Muscle layer of duodenum (tissue), 2 donors: ENCODE measurements at regions not wholly inside any gene's neighbourhood (a gene's known extent, or its start where the extent isn't known, plus 50 kb on each side); places are given as distances from the start of the nearest gene placed in this dataset.

Experiments used
- H3K27ac ChIP-seq: one replicate; pipeline ENCODE4 v1.7.0; 2013; ENCODE audit warnings: mild to moderate bottlenecking, low read length
- H3K27me3 ChIP-seq: one replicate; pipeline ENCODE4 v1.7.0; 2013; ENCODE audit warnings: low read depth, mild to moderate bottlenecking, control low read depth, low read length
- H3K36me3 ChIP-seq, 2 donors: one replicate each; pipeline ENCODE4 v1.7.0; 2013; ENCODE audit warnings: low read length in 2 of 2, control low read depth in 1 of 2, mild to moderate bottlenecking in 1 of 2; ENCODE audit not compliant: insufficient read depth in 2 of 2, control insufficient read depth in 1 of 2
- H3K4me1 ChIP-seq, 2 donors: one replicate each; pipeline ENCODE4 v1.7.0; 2013; ENCODE audit warnings: low read length in 2 of 2, mild to moderate bottlenecking in 2 of 2, control low read depth in 1 of 2, moderate library complexity in 1 of 2; ENCODE audit not compliant: insufficient read depth in 2 of 2, control insufficient read depth in 1 of 2
- H3K4me3 ChIP-seq, 2 donors: one replicate each; pipeline ENCODE4 v1.7.0; 2013; ENCODE audit warnings: low read length in 2 of 2, low read depth in 1 of 2, mild to moderate bottlenecking in 1 of 2
- H3K9me3 ChIP-seq, 2 donors: one replicate each; pipeline ENCODE4 v1.7.0; 2013; ENCODE audit warnings: low read length in 2 of 2, control low read depth in 1 of 2, mild to moderate bottlenecking in 1 of 2; ENCODE audit not compliant: control insufficient read depth in 1 of 2
- donor health status: healthy.

DNA sequence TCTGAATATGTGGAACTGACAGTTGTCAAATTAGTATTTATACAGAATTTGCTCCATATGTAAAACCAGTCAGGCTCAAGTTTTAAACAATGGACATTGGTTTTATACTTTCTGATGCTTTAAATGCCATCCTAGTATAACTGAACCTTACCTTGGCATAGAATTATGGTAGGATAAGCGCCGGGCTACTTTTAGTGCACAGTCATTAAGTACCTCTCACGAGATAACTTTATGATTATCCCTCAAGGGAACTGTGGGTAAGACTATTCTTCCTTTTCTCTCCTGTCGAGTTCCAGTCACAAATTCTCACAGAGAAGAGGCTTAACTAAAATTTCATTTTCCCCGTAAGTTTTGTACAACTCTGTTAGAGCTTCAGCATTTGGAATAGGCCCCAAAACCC lies 110.6 kb upstream of the PTPRK start:
- H3K9me3 ChIP-seq: no peaks in the 10 kb centered on the region
- no peaks in the 10 kb centered on the region for H3K4me1 ChIP-seq
- no peak overlapping the region for H3K4me3 ChIP-seq
- no peaks in the 10 kb centered on the region for H3K36me3 ChIP-seq
- H3K27ac ChIP-seq: no peak overlapping the region
- H3K27me3 ChIP-seq: no peaks in the 10 kb centered on the region

DNA sequence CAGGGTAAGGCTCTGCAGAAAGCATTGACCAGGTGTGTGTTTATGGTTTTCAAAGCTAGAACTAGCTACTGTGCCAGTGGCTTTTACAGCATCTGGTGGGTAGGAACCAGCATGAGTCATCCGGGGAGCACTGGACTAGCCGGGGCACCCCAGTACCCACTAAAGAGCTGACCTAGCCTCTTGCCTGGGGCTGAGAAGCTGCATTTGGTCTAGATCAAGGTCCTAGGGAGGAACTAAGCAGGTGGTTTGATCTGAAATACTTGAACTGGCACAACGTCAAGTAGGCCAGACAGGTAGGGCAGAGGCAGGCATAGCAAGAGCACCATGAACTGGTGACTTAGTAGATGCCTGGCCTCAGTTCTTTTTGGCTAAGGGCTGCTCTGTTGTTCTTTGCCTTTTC lies 109.8 kb upstream of the PTPRK start:
- no peak overlapping the region for H3K27ac ChIP-seq
- H3K36me3 ChIP-seq: no peaks in the 10 kb centered on the region

DNA sequence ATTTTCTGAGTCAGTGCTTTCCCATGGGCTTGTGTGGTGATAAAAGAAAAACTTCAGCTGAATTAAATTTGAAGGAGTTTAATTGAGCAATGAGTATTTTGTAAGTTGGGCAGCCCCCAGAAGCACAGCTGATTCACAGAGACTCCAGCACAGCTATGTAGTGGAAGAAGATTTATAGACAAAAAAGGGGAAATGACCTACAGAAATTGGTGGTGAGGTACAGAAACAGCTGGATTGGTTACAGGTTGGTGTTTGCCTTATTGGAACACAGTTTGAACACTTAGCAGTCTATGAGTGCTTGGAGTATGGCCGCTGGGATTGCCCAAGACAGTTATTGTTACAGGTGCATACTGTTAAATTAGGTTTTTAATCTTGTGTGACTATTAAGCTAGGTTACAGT lies 96.9 kb upstream of the PTPRK start:
- Histone ChIP-seq H3K27me3 (no peaks in the 10 kb centered on the region), H3K36me3 (no peaks in the 10 kb centered on the region), H3K27ac (no peak overlapping the region), H3K4me1 (no peaks in the 10 kb centered on the region), H3K4me3 (no peak overlapping the region), H3K9me3 (peaks cover 4 to 6% of the 10 kb centered on the region in 2 donors)

More for the DNA sequence above, 109.8 kb upstream of the PTPRK start:
- H3K27me3 ChIP-seq: no peaks in the 10 kb centered on the region
- H3K9me3 ChIP-seq: no peaks in the 10 kb centered on the region
- H3K4me3 ChIP-seq: no peak overlapping the region
- H3K4me1 ChIP-seq: no peaks in the 10 kb centered on the region

DNA sequence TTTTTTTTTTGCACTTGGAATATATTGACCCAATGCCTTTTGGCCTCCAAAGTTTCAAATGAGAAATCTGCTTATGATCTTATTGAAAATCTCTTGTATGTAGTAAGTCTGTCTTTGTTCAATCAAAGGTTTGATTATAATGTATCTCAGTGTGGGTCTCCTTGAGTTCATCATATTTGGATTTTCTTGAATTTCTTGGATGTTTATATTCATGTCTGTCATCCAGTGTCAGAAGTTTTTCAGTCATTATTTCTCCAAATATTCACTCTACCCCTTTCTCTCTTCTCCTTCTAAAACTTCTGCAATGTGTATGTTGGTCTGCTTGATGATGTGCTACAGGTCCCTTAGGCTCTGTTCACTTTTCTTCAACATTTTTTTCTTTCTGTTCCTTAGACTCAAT lies 95.9 kb upstream of the PTPRK start:
- Histone ChIP-seq H3K4me1 (no peaks in the 10 kb centered on the region), H3K27me3 (no peaks in the 10 kb centered on the region), H3K36me3 (no peaks in the 10 kb centered on the region), H3K9me3 (peaks cover 4 to 6% of the 10 kb centered on the region in 2 donors), H3K4me3 (no peak overlapping the region), H3K27ac (no peak overlapping the region)

DNA sequence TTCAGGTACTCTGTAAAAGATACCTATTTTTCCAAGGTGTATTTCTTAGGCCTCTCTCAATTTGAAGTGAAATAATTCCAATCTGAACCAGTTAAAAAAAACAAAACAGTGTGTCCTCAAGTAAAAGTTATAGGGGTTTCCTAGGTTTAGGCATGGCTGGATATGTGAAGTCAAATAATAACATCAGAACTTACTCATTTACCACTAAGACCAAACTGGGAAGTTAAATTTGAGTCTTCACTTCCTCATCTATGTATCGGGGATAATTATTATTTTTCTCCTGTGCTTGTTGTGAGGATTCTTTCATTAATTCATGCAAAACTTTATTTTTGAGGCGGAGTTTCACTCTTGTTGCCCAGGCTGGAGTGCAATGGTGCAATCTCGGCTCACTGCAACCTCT lies 86.2 kb upstream of the PTPRK start:
- Histone ChIP-seq H3K4me1 (no peaks in the 10 kb centered on the region), H3K36me3 (no peaks in the 10 kb centered on the region), H3K9me3 (no peaks in the 10 kb centered on the region), H3K27me3 (no peaks in the 10 kb centered on the region), H3K27ac (no peak overlapping the region), H3K4me3 (no peak overlapping the region)

DNA sequence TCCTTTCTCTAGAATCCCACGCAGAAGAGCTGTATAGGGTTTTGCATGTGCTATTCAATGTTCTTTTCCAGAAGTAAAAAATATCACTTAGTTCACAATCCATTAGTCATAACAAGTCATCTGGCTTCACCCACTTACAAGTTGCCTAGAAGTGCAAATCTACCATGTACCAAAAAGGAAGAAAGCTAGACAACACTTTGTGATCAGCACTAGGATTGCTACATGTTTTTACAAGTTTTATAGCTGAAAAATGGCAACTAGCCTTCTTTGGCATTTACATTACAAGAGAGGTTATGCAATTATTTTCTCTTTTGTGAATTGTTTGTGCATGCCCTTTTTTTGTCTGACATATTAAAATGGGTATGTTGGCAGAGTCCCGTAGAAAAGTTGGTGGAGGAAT lies 85.6 kb upstream of the PTPRK start:
- H3K9me3 ChIP-seq: no peaks in the 10 kb centered on the region
- no peak overlapping the region for H3K4me3 ChIP-seq
- peaks cover 0 to under 1% of the 10 kb centered on the region in 2 donors for H3K4me1 ChIP-seq
- no peak overlapping the region for H3K27ac ChIP-seq
- H3K36me3 ChIP-seq: no peaks in the 10 kb centered on the region
- H3K27me3 ChIP-seq: no peaks in the 10 kb centered on the region

DNA sequence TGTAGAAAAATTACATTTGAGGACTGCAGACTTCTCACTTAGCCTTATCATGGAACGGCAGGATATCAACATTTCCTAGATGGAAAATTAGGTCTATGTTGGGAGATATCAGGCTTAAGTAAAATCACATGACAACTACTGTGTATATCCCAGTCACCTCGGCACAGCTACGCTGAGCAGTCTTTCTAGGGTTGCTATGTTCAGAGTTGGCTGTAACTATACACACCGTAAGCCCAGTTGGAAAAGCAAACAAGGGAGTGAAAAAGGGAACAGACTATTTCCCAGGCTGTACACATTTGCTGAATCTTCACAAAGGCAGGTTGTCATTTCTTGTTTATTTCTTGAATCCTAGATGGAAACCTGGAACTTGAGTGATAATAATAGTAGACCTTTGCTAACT lies 80.7 kb upstream of the PTPRK start:
- H3K27ac ChIP-seq: no peak overlapping the region
- no peak overlapping the region for H3K4me3 ChIP-seq
- H3K36me3 ChIP-seq: no peaks in the 10 kb centered on the region
- peaks cover 0 to 9% of the 10 kb centered on the region in 2 donors for H3K4me1 ChIP-seq
- H3K27me3 ChIP-seq: no peaks in the 10 kb centered on the region
- H3K9me3 ChIP-seq: no peaks in the 10 kb centered on the region

DNA sequence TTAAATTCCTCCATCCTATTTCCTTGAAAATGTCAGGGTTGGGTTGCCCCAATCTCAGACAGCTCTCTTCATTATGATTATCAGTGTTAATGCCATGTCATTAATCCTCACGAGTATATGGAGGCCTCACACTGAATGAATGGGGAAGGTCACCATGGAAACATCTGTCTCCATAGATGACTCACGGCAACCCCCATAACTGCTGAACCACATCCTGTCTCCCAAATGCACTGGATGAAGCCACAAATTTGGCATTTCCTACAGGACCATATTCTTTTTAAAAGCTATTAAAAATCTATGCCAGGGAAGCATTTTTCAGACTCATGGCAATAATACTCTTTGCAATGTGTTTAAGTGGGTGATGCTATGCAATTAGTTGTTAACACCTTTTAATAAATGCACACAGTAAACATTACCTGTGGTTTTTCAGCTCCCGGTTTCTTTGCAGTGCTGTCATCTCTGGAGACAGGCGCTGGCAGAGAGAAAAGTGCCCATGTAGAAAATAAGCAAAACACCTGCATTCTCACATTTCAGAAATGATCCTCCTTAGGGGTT lies 80.1 kb upstream of the PTPRK start:
- no peak overlapping the region for H3K4me3 ChIP-seq
- no peaks in the 10 kb centered on the region for H3K9me3 ChIP-seq
- H3K4me1 ChIP-seq: peaks cover 0 to 9% of the 10 kb centered on the region in 2 donors
- no peak overlapping the region for H3K27ac ChIP-seq
- no peaks in the 10 kb centered on the region for H3K36me3 ChIP-seq
- no peaks in the 10 kb centered on the region for H3K27me3 ChIP-seq

DNA sequence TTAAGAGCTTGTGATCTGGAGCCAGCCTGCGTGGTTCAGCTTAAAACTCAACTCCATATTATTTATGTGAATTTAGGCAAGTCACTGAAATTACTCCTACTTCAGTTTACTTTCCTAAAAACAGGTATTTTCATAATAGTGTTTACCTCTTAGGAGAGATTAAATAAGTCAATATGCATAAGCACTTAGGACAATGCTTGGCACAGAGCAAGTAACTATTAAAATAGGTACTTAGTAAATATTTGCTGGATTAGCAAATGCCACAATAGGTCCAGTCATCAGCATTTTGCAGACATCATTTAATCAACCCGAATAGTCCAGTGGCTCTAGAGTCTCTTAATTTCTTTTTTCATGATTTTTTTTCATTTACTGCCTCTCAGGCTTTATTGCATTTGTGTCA lies 78.6 kb upstream of the PTPRK start:
- Histone ChIP-seq H3K4me1 (peaks cover 0 to 9% of the 10 kb centered on the region in 2 donors), H3K36me3 (no peaks in the 10 kb centered on the region), H3K4me3 (no peak overlapping the region)

DNA sequence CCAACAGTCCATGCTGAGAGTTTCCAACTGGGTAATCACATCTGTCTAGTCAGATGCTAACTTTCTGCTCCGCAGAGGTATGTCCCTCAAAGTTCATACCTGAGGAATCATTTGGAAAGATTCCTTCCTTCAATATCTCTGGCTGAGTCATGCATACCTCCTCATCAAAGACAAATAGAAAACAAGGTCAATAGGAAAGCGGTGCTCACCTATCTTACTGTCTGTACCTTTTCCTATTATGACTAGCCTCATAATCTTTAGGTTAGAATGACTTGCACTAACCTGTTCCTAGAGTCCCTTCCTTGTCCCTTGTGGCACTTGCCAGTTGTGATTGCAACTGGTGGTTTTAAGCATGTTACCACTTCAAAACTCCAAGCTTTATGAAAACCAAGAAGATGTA lies 78.2 kb upstream of the PTPRK start:
- no peaks in the 10 kb centered on the region for H3K9me3 ChIP-seq
- no peak overlapping the region for H3K27ac ChIP-seq
- peaks cover 0 to 9% of the 10 kb centered on the region in 2 donors for H3K4me1 ChIP-seq
- no peaks in the 10 kb centered on the region for H3K36me3 ChIP-seq
- H3K4me3 ChIP-seq: no peak overlapping the region
- no peaks in the 10 kb centered on the region for H3K27me3 ChIP-seq

More for the DNA sequence above, 78.6 kb upstream of the PTPRK start:
- Histone ChIP-seq H3K27me3 (no peaks in the 10 kb centered on the region), H3K27ac (no peak overlapping the region), H3K9me3 (no peaks in the 10 kb centered on the region)

DNA sequence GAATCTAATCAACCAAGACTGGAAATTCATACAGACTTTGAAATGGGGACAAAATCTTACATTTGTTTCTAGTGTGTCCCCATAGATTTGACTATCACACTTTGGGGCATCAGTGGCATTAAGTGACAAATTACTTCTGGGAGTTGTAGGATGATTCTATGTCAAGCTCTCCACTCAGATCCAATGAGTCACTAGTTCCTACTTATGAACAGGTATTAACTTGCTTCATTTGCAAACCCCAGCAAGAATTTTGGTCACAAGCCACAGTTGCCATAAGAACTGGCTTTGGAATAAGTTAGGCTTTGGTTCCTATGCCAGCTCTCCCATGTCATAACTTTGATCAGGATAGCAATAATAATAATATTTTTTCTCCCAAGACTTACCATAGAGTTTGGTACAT lies 77.6 kb upstream of the PTPRK start:
- no peaks in the 10 kb centered on the region for H3K36me3 ChIP-seq

DNA sequence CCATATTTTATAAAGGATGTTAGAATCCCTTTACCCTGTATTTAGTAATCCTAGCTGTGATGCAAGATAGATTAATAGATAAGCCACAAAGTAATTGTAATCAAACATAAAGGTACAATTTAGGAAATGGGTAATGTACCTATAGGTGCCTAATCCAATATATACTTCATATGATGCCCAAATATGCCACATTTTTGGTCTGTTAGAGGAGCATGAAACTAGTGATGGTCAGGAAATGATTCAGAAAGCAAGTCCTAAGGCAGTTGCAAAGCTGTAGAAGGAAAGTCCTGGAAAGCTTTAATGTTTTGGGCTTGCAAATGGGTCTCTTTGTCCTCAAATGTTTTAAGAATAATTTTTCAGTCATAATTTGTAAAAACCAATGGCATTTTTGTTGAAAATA lies 76.6 kb upstream of the PTPRK start:
- H3K27ac ChIP-seq: no peak overlapping the region
- H3K4me1 ChIP-seq: peaks cover 0 to 9% of the 10 kb centered on the region in 2 donors
- H3K4me3 ChIP-seq: no peak overlapping the region
- H3K27me3 ChIP-seq: no peaks in the 10 kb centered on the region
- no peaks in the 10 kb centered on the region for H3K9me3 ChIP-seq
- no peaks in the 10 kb centered on the region for H3K36me3 ChIP-seq

More for the DNA sequence above, 77.6 kb upstream of the PTPRK start:
- Histone ChIP-seq H3K27me3 (no peaks in the 10 kb centered on the region), H3K27ac (no peak overlapping the region), H3K4me1 (peaks cover 0 to 9% of the 10 kb centered on the region in 2 donors), H3K4me3 (no peak overlapping the region), H3K9me3 (no peaks in the 10 kb centered on the region)
